GM18907 (cell line): ENCODE measurements at regions not wholly inside any gene's neighbourhood (a gene's known extent, or its start where the extent isn't known, plus 50 kb on each side); places are given as distances from the start of the nearest gene placed in this dataset.

Source experiments
- ATAC-seq: cut with Tn5 transposase; IDR thresholded peaks from one replicate; pipeline ENCODE4 v1.9.1; 2021; ENCODE audit warnings: mild to moderate bottlenecking, moderate library complexity; ENCODE audit not compliant: unreplicated experiment

DNA sequence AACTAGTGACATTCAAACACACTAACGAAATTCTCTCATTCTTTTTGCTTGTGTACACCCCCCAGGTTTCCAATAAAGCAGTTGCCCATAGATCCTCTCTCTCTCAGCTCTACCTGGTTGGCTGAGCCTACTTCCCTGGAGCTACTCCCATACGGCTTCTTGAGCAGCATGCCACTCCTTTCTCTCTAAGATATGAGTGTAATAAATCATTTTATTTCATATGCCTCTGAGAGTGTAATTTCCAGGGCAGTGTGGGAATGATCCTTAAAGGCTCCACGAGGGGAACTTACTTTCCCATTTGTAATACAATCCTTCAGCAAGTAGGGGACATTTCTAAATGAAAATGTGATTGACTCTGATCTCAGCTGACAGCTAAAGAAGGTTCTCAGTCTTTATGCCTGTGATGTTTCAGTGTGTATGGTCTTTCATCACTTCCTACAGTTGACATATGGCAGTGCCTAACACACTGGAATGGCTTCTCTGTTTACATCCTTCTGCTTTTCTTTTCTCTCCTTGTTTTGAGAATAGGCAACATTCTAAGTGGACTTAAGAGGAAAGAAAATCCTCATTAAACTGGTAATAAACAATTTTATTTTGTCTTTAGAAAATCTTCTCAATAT lies 1194.3 kb upstream of the CDH8 start:
- ATAC-seq = no peak

DNA sequence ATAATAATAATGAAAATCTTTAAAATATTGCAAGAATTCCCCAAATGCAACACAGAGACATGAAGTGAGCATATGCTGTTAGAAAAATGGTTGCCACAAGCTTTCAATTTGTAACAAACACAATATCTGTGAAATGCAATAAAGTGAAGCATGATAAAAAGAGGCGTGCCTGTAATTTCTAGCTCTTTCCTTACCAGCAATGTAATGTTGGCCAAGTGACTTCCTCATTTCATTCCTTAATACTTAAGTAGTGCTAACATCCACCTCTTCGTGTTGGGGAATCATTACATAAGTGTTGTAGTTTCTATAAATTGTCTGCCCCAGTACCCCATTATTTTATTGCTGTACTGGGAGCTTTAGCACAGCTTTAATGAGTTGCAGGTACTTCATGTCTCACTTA lies 1192.0 kb upstream of the CDH8 start:
- no peak for ATAC-seq

DNA sequence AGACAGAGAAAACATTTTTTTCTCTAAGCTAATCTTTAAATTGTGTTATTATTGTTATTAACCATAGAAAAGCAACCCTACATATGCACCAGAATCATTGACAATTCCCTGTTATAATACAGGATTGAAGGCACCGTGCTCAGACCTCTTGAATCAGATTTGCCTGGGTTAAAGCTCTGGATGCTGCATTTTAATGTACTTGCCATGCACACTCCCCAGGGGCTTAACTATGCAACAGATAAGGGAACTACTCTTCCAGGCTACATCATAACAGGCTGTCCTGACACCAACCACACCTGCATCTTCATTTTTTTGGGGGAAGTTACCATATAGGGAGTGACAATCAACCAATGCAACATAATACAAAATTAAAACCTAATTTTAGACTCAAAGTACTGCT lies 1187.6 kb upstream of the CDH8 start:
- ATAC-seq = no peak

DNA sequence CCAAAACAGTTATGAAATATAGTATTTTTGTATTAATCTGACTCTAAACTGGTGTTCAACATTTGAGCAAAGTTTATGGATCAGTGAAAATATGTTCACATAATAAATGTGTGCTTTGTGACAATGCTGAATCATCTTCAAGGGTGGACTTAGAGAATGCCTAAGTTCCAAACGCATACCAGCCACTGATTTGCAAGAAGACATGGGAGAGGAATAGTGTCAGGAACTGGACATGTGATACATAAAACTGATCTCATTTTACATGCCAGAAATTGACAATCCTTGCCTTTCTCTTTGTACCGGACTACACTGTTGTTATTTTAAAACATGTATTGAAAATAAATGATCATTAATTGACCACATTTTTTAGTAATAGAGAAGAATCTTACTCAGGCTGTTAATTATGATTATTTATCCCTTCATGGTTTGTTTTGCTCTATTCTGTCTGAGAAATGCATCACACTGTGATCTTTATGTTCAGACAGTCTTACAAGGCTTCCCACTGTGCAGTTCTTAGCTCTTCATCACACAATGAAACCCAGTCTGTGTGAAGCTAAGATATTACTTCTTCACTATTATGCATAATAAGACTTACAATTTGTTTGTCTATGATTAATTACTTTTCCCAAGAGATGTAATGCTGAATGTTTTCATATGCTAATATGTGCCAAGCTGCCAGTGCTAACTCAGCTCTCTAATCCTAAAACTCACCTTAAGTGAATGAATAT lies 1180.6 kb upstream of the CDH8 start:
- ATAC-seq = no peak

DNA sequence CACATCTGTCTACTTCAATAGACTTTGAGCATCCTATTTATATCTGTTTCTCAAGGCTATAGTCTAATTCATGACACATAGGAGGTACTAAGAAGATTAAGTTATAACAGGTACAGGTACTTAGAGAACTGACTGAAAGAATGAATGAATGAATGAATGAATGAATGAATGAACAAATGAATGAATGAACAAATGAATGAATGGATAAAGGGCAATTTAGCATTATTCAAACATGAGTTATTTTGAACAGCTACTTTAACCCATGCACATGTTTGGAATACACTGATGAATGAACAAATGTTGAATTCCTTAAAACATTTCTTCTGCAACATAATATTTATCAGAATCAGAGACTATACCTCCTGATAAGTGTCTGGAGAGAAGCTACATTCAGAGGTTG lies 1165.6 kb upstream of the CDH8 start:
- ATAC-seq = no peak

DNA sequence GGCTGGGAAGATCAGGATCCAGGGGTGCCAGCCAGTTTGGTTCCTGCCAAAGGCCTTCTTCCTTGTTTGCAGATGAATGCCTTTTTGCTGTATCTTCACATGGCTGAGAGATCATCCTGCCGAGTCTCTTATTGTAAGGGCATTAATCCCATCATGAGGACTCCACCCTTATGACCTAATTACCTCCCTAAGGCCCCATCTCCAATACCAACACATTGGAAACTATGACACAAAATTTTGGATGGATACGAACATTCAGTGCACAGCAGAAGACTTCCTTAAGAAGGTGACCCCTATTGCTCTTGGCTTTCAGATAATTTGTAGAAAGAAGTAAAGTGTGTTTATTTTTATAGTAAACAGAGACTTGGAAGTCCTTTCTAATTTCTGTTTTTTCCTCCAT lies 1164.7 kb upstream of the CDH8 start:
- ATAC-seq = no peak

DNA sequence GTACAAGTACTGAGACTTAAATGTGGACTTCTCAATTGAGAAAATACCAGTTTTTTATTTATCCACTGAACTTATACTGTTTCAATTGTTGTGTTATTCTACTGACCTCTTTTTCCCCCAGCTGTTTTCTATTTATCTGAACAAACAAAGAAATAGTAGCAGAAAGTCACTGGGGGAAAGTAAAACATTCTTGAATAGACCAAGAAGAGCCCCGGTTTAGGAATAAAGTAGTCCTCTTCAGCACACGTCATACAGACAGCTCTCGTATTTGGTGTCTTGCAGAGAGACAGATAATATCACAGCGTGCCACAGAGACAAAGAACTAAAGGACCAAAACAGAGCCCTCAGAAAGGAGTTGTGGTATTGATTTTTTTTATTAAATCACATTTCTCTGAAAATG lies 1159.1 kb upstream of the CDH8 start:
- no peak for ATAC-seq

DNA sequence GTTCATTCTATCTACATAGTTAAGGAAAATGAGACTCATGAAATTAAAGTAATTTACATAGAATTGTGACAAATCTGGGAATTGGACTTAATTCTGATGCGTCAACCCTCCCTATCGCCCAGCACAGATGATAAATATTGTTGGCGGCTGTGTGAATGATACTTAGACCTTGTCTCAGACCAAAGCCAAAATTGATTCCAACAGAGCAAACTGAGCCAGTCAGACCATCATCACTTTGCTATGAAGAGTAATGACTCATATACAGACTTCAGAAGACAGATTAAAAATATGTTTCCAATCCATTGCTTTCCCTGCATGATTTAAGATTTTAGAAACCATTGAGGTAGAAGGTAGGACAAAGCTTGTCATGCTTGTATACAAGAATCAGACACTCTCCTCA lies 1156.7 kb upstream of the CDH8 start:
- no peak for ATAC-seq

DNA sequence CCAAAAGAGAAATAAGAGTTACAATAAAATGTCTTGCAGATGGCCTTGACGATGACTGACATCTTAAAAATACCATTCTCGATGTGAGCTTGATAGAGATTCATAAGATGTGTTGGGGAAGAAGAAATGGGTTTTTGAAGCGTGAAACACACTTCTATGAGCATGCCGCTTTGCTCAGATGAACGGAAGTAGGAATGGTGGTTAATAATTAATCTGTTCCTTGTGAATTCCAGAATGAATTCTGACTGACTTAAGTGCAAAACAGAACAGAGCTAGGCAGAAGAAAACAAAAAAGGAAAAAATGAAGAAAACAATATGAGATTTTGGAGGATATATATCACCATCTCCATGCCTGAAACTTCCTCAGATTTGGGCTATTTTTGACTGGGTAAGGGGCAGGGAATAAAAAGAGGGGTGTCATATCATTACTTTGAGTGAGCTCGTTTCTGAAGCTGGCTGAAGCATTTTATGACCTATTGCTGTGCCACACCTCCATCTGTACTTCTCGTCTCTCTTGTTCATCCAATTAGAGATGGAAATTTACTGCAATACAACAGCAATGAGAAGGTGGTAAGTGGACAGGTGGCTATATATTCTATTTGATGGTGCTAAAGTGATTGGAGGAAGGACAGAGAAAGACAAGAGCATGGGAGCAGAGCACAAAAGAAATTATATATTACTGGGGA lies 1152.0 kb upstream of the CDH8 start:
- no peak for ATAC-seq

DNA sequence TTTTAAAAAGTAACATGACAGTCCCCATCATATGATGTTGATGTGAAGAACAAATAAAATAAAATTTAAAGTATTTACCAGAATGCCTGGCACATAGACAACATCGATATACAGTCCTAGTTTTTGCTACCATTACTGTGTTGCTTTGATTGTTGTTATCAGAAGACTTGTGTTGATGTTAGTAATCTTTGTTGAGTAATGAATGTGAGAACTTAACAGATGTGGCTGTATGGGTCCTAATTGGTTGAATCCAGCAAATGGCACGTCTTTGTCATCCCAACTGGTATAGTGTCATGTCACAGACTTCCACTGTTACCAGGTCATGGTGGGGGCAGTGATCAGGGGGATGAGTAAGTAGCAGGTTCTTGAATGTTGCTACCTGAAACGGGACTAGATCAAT lies 1151.4 kb upstream of the CDH8 start:
- no peak for ATAC-seq

DNA sequence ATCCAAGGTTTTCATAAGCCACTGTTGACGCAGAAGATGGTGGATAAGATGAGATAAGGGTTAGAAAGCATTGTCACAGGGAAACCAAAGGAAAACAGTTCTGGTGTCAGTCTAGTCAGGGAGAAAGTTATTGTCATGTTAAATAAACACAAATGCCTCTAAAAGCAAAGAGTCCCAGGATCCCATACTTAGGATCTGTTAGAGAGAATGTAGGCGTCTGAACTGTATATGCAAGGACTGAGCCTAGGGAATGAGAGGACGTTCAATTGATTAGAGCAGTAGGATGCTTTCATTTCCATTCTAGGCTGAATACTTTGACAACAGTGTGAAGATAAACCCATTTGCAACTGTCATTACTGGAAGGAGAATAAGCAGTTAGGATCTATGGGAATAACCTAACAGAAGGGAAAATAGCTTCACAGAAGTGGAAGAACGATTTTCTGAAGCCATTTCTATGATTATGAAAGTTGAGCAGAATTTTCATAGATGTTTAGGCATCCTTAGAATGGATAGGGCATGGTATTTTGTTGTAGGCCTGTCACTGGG lies 1149.1 kb upstream of the CDH8 start:
- no peak for ATAC-seq

DNA sequence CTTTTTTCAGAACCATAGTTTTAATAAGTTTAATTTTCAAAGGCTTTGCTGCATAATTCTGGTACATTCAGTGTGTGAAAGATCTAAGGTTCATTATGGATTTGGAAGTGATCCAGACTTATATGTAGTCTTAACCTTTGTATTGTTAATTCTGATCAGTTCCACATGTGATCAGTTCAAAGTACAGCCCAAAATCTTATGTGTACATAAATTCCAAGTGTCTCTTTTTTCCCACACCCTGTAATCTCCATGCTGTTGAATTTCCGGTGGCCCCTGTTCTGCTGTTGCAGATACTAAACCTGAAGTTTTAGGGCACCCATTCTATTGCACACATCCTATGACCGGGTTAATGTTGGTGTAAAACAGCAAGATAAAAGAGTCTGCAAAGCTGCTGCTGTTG lies 1147.5 kb upstream of the CDH8 start:
- no peak for ATAC-seq

DNA sequence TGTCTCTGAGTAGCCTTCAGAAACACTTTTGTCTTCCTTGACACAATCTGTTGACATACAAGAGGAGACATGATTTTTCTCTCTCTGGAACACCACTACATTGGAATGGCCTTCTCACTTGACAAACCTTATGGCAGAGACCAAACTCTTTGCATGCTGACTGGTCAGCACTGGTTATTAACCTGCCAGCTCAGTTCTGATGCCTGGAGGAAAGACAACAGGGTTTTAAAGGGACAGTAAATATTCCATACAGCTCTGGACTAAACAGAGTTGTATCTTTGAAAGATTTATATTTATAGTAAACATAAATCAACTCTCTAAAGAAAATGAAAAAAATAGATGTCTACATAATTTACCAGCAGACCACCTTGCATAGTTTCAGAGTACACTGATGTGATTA lies 1139.1 kb upstream of the CDH8 start:
- no peak for ATAC-seq

DNA sequence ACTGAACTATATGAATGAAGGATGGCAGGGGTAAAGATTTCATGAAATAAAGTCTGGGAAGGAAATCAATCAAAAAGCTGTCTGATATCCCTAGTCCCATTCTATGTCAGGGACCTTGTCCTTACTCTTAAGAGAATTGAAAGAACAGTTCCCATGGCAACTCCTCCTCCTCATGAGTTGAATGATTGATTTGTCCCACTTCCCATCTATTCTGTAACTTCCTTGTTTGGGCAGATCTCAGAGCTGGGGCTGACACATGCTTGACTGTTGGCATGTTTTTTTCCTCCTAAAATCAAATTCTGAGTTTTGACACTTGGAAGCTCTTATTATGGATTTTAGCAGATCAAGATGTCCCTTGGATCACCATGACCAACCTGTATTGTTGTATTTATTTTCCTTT lies 1138.6 kb upstream of the CDH8 start:
- no peak for ATAC-seq

DNA sequence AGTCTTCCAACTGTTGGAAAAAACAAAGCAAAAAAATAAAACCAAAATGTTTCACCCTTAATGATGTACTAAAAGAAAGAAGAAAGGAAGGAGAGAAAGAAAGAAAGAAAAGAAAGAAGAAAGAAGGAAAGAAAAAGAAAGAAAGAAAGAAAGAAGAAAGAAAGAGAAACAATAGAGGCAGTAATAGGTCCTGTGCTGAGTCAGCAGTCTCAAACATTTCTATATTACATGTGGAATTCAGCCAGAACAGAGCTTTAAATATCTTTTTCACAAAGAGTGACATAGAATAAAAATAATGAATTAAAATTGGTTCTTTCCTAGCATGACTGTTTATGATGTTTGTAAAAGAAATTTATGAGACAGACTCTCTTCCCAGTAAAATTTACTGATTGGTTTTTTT lies 1135.3 kb upstream of the CDH8 start:
- no peak for ATAC-seq

DNA sequence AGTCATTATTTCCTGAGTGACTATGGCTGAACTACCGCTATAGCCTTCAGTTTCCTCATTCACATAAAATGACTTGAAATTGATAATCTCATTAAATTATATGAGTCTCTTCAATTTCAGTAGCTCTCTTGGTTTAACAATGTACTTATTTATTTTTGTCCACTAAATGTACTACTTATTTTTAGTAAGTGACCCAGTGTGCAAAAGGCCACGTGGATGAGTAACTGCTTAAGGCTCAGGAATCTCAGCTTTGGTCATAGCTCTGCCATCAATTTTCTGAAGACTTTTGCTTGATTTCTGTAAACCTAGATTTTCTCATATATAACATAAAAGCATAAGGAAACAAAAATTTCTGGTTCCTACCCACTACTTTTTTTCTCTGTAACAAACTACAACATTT lies 1132.9 kb upstream of the CDH8 start:
- ATAC-seq = no peak

DNA sequence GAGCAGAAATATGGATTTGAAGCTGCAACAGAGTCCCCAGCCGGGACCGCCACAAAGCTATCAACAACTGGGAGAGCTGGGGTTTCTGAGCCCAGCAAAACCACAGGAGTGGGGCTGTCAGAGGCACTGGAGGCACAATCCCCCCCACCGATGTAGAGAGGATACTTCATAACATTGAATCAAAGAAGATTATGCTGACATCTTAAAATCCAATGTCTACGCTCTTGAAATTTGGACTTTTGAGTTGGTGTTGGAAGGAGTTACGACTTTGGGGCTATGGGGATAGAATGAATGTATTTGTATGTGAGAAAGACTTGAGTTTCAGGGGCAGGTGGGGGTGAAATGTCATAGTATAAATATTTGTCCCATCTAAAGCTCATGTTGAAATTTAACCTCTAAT lies 1121.6 kb upstream of the CDH8 start:
- no peak for ATAC-seq

DNA sequence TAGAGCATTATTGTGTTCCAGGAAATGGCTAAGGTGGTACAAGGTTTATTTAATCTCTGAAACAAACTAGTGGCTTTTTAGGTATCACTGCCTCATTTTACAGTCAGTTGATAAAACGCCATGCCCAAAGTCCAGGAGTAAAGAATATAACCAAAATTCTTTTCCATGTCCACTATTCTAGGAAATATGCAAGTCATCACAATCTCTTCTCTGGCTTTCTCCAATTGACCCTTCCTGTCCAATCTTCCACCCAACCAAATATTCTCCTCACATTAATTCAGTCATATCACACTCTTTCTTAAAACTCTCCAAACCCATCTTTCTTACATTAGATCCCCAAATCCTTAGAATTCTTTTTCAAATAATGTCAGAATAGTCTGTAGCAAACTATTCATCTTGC lies 1110.0 kb upstream of the CDH8 start:
- no peak for ATAC-seq

DNA sequence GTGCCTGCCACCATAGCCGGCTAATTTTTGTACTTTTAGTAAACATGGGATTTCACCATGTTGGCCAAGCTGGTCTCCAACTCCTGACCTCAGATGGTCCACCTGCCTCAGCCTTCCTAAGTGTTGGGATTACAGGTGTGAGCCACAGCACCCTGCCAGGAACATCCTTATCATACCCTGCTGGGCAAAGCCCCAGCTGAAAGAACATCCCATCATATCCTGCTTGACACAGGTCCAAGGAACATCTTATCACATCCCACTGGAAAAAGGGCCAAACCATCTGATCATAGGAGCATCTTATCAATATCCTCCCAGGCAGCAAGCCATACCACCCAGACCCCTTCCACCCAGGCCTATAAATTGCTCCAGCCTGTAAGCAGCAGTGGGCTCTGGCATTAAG lies 1109.2 kb upstream of the CDH8 start:
- no peak for ATAC-seq

DNA sequence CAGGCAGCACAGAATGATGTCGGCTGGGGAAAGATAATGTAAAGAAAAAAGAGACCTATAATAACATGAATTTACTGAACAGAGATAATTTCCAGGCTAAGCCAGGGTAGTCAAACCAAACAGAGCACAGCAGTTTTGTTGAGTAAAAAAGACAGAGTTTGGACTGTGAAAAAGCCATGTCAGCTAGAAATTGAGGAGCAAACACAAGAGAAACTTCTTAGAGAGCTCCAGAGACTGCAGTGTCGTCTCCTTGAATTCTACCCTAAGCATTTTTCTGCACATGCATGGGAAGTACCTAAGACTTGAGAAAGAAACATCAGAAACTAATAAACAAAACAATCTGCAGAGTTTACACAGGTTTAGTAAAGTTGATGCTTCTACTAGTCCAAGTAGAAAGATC lies 1098.8 kb upstream of the CDH8 start:
- ATAC-seq = no peak

DNA sequence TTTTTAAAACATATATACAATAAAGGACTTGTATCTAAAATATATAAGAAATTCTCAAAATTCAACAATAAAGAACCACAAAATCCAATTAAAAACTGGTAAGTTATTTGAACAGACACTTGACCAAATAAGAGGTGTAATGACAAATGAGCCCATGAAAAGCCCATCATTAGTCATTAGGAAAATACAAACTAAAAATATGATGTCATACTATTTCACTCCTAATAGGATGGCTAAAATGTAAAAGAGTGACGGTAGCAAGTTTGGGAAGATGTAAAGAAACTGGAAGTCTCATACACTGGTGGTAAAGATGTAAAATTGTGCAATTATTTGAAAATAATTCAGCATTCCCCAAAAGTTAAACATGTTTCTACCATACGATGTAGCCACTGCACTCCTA lies 1095.3 kb upstream of the CDH8 start:
- ATAC-seq = no peak

DNA sequence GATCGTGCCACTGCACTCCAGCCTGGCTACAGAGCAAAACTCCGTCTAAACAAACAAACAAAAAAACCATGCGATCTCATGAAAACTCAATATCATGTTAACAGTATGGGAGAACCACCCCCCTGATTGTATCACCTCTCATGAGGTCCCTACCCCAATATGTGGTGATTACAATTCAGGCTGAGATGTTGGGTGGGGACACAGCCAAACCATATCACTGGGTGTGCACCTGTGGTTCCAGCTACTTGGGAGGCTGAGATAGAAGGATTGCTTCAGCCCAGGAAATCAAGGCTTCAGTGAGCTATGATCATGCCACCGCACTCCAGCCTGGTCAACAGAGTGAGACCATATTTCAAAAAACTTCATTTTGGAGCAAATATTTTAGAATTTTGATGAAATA lies 1094.7 kb upstream of the CDH8 start:
- no peak for ATAC-seq
